ENCODE measurements at regions not wholly inside any gene's neighbourhood (a gene's known extent, or its start where the extent isn't known, plus 50 kb on each side); places are given as distances from the start of the nearest gene placed in this dataset.
"Not testable (repeated sequence)": the region's sequence is repeated elsewhere in the genome, so short reads cannot be mapped to it uniquely, and the experiment has no call there.

GRCh38 chr4:91989914-91990313 is 313.9 kb upstream of the GRID2 start:
- no peak for FAIRE-seq
- DNase-seq (ENCODE audit: low spot score in 2 of 2) = no peak

GRCh38 chr4:91990726-91991125 is 313.0 kb upstream of the GRID2 start:
- FAIRE-seq = no peak

GRCh38 chr4:91997045-91997444 is 306.7 kb upstream of the GRID2 start:
- no peak for FAIRE-seq
- DNase-seq (ENCODE audit: low spot score in 2 of 2) = no peak

More at GRCh38 chr4:91990726-91991125, 313.0 kb upstream of the GRID2 start:
- DNase-seq (ENCODE audit: low spot score in 2 of 2) = no peak

GRCh38 chr4:92012899-92013867 is 290.6 kb upstream of the GRID2 start:
- FAIRE-seq (no peak), DNase-seq (ENCODE audit: low spot score in 2 of 2) (no peak)

- FAIRE-seq (no peak), DNase-seq (ENCODE audit: low spot score in 2 of 2) (no peak)
These were observed 289.7 kb upstream of the GRID2 start for GRCh38 chr4:92014067-92014466.

GRCh38 chr4:92021203-92021602 is 282.6 kb upstream of the GRID2 start:
- FAIRE-seq (no peak), DNase-seq (ENCODE audit: low spot score in 2 of 2) (no peak)

- DNase-seq (ENCODE audit: low spot score in 2 of 2) (no peak), FAIRE-seq (no peak)
These were observed 282.0 kb upstream of the GRID2 start for GRCh38 chr4:92021788-92022187.

GRCh38 chr4:92028830-92029229 is 274.9 kb upstream of the GRID2 start:
- DNase-seq (ENCODE audit: low spot score in 2 of 2); FAIRE-seq: not testable (repeated sequence)

- no peak for DNase-seq (ENCODE audit: low spot score in 2 of 2)
- FAIRE-seq = no peak
These were observed 271.9 kb upstream of the GRID2 start for GRCh38 chr4:92031825-92032224.

GRCh38 chr4:92035666-92036065 is 268.1 kb upstream of the GRID2 start:
- DNase-seq (ENCODE audit: low spot score in 2 of 2) (no peak), FAIRE-seq (no peak)

- DNase-seq (ENCODE audit: low spot score in 2 of 2) = no peak
- FAIRE-seq = no peak
These were observed 258.0 kb upstream of the GRID2 start for GRCh38 chr4:92045718-92046117.

GRCh38 chr4:92047209-92047875 is 256.4 kb upstream of the GRID2 start:
- DNase-seq (ENCODE audit: low spot score in 2 of 2) (no peak), FAIRE-seq (no peak)

GRCh38 chr4:92050875-92051274 is 252.9 kb upstream of the GRID2 start:
- no peak for FAIRE-seq
- no peak for DNase-seq (ENCODE audit: low spot score in 2 of 2)

GRCh38 chr4:92059615-92060014 is 244.2 kb upstream of the GRID2 start:
- DNase-seq (ENCODE audit: low spot score in 2 of 2) (no peak), FAIRE-seq (no peak)

GRCh38 chr4:92060333-92060732 is 243.4 kb upstream of the GRID2 start:
- DNase-seq (ENCODE audit: low spot score in 2 of 2) = no peak

GRCh38 chr4:92064574-92064973 is 239.2 kb upstream of the GRID2 start:
- FAIRE-seq (no peak), DNase-seq (ENCODE audit: low spot score in 2 of 2) (no peak)

More at GRCh38 chr4:92060333-92060732, 243.4 kb upstream of the GRID2 start:
- no peak for FAIRE-seq

- no peak for DNase-seq (ENCODE audit: low spot score in 2 of 2)
These were observed 237.3 kb upstream of the GRID2 start for GRCh38 chr4:92066485-92066884.

GRCh38 chr4:92071587-92071986 is 232.2 kb upstream of the GRID2 start:
- FAIRE-seq = no peak
- no peak for DNase-seq (ENCODE audit: low spot score in 2 of 2)

More at GRCh38 chr4:92066485-92066884, 237.3 kb upstream of the GRID2 start:
- no peak for FAIRE-seq

- FAIRE-seq (no peak), DNase-seq (ENCODE audit: low spot score in 2 of 2) (no peak)
These were observed 228.9 kb upstream of the GRID2 start for GRCh38 chr4:92074839-92075238.

GRCh38 chr4:92090887-92091286 is 212.9 kb upstream of the GRID2 start:
- no peak for DNase-seq (ENCODE audit: low spot score in 2 of 2)
- FAIRE-seq = no peak

GRCh38 chr4:92091335-92091734 is 212.4 kb upstream of the GRID2 start:
- DNase-seq (ENCODE audit: low spot score in 2 of 2) = no peak
- FAIRE-seq = no peak

- FAIRE-seq (no peak), DNase-seq (ENCODE audit: low spot score in 2 of 2) (no peak)
These were observed 203.9 kb upstream of the GRID2 start for GRCh38 chr4:92099861-92100260.

All from frontal cortex (tissue), 3 donors.